ENCODE measurements at regions not wholly inside any gene's neighbourhood (a gene's known extent, or its start where the extent isn't known, plus 50 kb on each side); places are given as distances from the start of the nearest gene placed in this dataset.

GRCh38 chr12:91959220-91959619 is 186.4 kb downstream of the BTG1 start:
- DNase-seq = no peak

GRCh38 chr12:91958816-91959215 is 186.8 kb downstream of the BTG1 start:
- no peak for DNase-seq

- no peak for DNase-seq
These were observed 190.9 kb downstream of the BTG1 start for GRCh38 chr12:91954747-91955146.

DNA sequence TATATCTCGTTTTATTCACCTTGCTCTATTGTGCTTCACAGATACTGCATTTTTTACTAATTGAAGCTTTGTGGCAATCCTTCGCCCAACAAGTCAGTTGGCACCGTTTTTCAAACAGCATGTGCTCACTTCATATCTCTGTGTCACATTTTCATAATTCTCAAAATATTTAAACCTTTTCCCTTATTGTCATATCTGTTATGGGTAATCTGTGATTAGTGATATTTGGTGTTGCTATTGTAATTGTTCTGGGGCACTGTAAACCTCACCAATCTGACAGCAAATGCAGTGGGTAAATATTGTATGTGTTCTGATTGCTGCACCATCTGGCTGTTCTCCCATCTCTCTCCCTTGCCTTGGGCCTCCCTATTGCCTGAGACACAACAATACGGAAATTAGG is 191.3 kb downstream of the BTG1 start:
- DNase-seq = no peak

DNA sequence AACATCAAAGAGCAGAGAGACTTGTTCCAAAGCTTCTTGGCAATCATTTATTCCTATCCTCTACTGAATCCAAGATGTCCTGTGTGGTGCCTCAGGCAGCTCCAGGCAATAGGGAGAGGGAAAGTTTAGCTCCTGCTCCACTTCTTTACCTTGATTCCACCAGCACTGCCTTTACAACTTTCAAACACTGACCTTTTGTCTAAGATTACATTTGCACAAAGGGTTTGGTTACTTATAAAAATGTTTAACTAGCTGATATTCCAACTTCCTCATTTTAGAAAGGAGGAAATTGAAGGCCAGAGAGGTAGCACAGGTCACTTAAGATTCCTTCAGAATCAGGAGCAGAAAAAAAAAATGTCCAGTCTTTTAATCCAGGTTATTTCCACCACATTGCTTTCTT is 192.7 kb downstream of the BTG1 start:
- DNase-seq = no peak

GRCh38 chr12:91951571-91951970 is 194.1 kb downstream of the BTG1 start:
- no peak for DNase-seq

- no peak for DNase-seq
These were observed 197.1 kb downstream of the BTG1 start for GRCh38 chr12:91948504-91948903.

DNA sequence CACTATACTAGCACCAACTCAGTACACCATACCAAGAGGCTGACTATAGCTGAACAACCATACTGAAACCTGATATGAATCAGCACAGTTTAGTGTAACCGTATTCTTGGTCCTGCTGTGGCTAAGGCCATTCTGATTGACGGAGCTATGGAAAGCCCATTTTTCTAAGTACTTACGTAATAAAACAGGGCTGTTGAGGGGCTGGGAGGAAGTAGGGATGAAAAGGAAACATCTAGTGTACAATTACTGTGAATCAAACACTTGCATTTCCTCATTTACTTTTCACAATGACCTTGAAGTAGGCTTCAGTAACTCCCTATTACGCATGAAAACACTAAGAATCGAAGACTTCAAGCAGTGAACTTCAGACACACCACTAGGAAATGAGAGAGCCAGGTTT is 198.2 kb downstream of the BTG1 start:
- no peak for DNase-seq

DNA sequence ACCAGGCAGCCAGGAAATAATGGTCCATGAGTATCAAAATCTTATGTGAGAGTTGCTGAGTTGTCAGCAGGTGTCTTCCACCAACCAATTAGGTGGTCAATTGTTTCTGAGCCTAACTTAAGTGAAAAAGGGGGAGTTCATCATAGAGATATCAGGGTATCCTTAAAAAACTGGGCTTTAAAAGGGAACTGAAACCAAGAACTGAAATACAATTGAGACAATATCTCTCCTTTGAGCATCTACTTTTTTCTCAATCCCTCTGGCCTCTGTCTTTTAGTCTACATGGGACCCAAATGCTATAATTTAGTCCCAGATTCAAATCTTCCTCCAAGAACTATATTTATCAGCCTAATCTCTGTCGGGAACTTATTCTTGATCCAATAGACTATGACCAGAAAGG is 201.0 kb downstream of the BTG1 start:
- DNase-seq = no peak

DNA sequence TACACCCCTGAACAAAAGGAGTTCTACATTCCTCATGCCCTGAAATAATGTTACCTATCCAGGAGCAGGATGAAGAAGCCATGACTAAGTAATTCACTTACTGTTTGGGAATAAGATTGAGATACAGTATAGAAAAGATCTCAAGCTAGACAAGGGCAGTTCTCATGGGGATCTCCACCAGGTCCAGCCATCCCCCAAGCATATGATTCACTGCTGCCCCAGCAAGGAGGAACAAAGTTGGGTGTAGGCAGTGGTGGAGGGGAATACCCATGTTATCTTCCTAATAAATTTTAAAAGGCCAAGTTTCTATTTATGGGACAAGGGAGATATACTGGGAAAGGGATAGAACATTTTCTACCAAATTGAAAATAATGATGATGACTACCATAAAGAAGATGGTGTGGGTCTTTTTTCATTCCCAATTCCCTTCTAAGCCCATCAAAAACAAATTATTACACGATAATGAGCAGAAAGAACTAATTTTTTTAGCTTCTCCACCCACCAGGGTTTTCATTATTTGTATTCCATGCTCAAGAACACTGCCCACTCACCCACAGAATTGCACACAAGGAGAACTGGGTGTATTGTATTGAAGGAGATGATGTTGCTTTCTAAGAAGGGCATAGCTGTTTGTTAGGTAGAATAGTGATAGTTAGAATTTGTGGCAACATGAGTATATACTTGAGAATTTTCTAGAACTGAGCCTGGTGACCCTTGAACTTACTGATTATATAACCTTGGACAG is 204.6 kb downstream of the BTG1 start:
- no peak for DNase-seq

DNA sequence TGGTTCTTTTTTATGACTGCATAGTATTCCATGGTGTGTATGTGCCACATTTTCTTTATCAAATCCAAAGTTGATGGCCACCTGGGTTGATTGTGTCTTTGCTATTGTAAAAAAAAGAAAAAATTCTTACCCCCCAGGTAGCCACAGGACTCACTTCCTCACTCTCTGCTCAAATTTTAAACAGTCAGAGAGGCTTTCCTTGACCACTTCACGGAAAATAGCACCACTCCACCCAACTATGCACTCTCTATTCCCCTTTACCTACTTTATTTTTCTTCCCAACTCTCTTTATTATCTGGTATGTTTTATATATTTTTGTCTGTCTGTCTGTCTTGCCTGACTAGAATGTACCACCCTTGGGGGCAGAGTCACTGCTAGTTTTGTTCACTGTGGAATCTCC is 205.3 kb downstream of the BTG1 start:
- DNase-seq = no peak

DNA sequence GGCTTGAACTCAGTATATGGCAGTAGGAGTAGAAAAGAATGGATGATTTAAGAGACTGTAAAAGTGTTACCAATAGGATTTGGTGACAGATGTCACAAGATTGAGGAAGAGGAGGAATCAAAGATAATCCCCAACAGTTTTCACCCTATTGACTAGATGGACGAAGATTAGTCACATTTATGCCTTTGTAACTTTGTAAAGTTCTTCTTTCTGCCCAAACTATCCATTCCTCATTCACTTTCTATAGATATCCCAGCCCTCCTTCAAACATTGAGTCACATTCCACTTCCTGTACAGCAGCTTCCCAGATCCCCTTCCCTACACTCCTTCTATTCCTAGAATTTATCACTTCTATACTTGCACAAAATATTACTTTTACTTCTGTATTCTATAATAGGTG is 207.9 kb downstream of the BTG1 start:
- DNase-seq = no peak

DNA sequence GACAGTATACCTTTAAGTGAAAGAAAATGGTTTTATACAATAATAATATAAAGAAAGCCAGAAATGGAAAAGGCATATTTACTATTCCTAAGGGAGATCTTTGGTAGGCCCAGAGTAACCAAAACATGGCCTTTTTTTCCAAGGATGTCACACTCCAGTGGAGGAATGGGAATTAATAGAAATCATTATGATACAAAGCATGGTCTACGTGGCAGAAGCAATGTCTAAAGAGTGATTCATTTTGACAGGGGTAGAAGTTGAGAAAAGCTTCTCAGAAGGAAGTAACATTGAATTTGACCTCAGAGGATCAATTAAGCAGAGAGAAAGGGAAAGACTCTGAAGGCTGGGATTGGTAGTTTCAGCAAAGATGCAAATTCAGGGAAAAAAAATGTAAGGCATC is 208.6 kb downstream of the BTG1 start:
- no peak for DNase-seq

DNA sequence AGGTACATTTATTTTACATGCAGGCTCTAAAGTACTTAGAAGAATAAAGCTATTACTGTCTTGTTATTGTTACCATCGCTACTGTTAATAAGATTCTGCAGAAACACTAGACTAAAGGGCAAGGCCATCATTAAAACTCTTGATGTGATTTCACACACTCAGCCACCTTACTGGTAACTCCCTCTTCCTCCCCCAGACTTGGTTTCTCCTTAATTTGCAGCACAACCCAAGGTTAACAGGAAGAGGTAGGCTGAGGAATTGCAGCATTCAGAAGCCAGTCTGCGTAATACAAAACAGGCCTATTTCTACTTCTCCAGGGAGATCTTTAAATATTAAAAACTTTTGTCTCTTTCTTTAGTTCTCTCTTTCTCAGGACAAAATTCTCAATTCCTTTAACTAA is 210.3 kb downstream of the BTG1 start:
- no peak for DNase-seq

- no peak for DNase-seq
These were observed 214.5 kb downstream of the BTG1 start for GRCh38 chr12:91931111-91931510.

DNA sequence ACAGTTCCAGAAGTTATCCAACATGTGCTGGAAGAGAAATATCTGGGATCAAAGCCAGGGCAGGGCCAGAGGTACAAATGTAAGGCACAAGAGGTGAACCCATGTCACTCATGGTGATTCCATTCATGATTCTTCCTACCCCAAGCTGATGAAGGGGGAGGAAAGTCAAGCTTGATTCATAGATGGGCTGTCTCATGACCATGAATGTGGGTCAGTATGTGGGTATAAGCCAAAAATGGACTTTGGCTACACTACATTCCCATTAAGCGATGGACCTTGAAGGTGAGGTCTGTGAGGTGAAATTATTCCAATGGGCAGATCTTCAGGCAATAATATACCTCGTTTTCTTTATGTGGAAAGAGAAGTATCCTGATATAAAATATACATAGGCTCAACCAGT is 217.1 kb downstream of the BTG1 start:
- DNase-seq = no peak

DNA sequence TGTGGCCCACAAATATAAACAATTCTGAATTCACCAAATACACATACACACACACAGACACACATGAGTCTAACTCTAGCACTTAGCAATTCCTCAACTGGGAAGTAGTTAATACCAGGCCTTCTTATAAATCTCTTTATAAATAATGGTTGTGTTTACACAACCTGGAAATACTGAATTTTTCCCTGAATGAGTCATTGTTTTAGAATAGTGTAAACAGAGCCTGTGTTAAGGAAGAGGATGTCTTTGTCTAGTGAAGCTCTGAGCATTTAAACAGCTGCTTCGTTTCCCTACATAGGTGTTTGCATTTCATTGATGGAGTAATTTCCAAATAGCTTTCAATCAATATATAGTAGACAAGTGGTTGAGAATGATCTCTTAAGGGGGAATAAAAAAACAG is 218.8 kb downstream of the BTG1 start:
- no peak for DNase-seq

DNA sequence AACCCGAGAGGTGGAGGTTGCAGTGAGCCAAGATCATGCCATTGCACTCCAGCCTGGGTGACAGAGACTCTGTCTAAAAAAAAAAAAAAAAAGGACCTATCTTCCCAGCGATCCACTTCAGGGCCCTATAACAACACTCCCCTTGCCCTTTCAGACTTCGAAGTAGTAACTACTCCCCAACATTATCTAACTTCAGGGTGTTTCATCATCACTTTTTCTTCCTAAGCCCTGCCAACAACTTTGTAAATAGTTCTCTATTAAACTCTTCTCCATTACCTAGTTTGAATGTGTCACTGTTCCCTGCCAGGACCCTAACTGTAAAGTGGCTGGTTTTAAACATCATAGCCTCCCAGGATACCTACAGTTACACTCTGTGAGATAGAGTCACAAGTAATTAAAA is 220.8 kb downstream of the BTG1 start:
- DNase-seq = no peak

- no peak for DNase-seq
These were observed 221.8 kb downstream of the BTG1 start for GRCh38 chr12:91923864-91924263.

GRCh38 chr12:91922674-91923073 is 223.0 kb downstream of the BTG1 start:
- no peak for DNase-seq

DNA sequence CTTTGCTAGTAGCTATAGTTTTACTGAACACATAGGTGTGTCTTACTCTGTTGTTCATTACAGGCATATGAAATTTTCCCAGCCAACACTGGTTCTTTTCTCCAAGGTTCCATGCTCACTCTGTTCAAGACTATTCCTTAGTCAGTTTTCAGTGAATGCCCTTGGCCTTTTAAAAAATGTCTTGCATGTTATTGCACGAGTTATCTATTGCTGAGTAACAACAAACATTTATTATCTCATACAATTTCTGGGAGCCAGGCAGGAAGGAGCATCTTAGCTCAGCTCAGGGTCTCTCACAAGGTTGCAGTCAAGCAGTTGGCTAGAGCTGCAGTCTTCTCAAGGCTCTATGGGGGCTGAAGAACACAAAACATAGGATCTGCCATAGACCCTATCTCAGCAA is 223.5 kb downstream of the BTG1 start:
- DNase-seq = no peak

DNA sequence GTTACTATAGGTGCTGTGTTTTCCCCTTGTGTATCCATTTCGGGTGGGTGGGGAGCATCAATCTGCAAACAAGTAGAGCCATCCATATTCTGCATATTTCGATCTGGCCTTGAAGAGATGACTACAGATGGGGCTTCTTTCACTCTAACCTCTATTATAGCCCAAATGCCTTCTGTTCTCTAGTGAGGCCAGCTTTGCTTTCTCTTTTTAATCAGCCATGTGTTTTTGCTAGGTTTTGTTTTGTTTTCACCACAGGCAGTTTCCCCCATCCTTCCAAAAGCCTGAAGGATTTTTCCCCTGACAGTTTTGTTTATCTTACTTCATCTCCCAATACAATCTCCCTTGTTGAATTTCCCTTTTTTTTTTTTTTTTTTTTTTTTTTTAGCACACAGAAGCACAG is 224.1 kb downstream of the BTG1 start:
- no peak for DNase-seq

DNA sequence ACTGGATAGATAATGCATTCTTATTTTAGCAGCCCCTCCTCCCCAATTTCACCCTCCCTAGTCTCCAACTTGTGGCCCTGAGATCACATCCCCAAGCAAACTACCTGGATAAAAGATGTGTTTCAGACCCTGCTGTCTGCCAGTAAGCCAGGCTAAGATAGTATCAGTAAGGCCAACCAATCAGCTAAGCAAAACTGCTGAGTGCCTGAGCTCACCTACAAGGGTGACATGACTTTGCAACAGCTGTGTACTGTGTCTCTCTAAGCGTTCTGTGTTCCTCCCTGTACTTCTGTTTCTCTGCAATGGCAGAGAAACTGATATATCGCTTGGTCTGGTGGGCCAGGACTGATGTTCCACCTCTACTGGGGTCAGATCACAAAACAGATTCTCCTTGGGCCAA is 224.9 kb downstream of the BTG1 start:
- DNase-seq = no peak

GRCh38 chr12:91920276-91920675 is 225.4 kb downstream of the BTG1 start:
- DNase-seq = no peak

DNA sequence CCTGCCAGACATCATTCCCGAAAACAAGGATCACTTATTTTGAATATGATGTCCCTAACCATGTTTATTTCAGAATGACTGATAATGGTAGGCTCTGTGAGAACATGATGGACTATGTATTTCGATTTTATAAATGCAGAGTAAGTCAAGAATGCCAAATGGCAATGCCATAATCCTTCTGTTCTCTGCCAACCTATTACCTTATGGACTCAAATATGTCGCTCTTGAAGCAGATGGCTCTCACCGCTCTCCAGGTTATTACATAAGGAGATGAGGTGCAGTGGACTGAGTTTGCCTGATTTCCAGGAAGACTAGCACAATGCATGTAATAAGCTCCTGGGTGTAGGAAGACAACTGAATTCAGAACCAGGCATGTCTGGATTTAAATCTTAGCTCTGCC is 227.2 kb downstream of the BTG1 start:
- no peak for DNase-seq

GRCh38 chr12:91914701-91915100 is 230.9 kb downstream of the BTG1 start:
- DNase-seq = no peak
